ENCODE measurements at regions not wholly inside any gene's neighbourhood (a gene's known extent, or its start where the extent isn't known, plus 50 kb on each side); places are given as distances from the start of the nearest gene placed in this dataset.

DNA sequence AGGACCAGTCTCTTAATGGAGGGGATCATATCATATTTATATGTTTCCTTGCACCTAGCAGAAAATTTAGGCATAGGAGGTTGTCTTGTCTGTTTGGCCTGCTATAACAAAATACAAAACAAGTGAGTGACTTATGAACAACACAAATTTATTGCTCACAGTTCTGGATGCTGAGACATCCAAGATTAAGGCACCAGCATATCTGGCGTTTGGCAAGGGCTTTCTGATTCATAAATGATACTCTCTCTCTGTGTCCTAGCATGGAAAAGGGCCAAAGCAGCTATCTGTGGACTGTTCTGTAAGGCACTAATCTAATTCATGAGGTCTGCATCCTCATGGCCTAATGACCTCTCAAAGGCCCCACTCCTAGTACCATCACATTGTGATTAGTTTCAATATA is 683.0 kb downstream of the NR2F2 start:
- TF ChIP-seq SMC3 (IDR thresholded peaks at IDR 0.05; ENCODE audit: low read length) (no peak), THYN1 (CRISPR knock-in tag; IDR thresholded peaks at IDR 0.05; ENCODE audit: borderline replicate concordance, low read depth) (no peak), CCAR2 (optimal IDR thresholded peaks at IDR 0.05; ENCODE audit: low read depth, low read length) (no peak), CBFB (CRISPR knock-in tag; IDR thresholded peaks at IDR 0.05) (no peak)
- TF ChIP-seq, protein P1, sequence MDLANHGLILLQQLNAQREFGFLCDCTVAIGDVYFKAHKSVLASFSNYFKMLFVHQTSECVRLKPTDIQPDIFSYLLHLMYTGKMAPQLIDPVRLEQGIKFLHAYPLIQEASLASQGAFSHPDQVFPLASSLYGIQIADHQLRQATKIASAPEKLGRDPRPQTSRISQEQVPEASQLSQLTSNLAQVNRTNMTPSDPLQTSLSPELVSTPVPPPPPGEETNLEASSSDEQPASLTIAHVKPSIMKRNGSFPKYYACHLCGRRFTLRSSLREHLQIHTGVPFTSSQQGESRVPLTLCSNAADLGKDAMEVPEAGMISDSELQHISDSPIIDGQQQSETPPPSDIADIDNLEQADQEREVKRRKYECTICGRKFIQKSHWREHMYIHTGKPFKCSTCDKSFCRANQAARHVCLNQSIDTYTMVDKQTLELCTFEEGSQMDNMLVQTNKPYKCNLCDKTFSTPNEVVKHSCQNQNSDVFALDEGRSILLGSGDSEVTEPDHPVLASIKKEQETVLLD (CRISPR knock-in tag; IDR thresholded peaks at IDR 0.05; ENCODE audit: low read depth) = no peak
- TF ChIP-seq, protein P2, sequence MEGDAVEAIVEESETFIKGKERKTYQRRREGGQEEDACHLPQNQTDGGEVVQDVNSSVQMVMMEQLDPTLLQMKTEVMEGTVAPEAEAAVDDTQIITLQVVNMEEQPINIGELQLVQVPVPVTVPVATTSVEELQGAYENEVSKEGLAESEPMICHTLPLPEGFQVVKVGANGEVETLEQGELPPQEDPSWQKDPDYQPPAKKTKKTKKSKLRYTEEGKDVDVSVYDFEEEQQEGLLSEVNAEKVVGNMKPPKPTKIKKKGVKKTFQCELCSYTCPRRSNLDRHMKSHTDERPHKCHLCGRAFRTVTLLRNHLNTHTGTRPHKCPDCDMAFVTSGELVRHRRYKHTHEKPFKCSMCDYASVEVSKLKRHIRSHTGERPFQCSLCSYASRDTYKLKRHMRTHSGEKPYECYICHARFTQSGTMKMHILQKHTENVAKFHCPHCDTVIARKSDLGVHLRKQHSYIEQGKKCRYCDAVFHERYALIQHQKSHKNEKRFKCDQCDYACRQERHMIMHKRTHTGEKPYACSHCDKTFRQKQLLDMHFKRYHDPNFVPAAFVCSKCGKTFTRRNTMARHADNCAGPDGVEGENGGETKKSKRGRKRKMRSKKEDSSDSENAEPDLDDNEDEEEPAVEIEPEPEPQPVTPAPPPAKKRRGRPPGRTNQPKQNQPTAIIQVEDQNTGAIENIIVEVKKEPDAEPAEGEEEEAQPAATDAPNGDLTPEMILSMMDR (CRISPR knock-in tag; IDR thresholded peaks at IDR 0.05) = no peak

All from HepG2 (cell line).